Trophoblast cell (in vitro differentiated cells and primary cell): ENCODE measurements at regions not wholly inside any gene's neighbourhood (a gene's known extent, or its start where the extent isn't known, plus 50 kb on each side); places are given as distances from the start of the nearest gene placed in this dataset.

Experiments
- DNase-seq, 2 donors: peaks; one replicate each; pipeline ENCODE4 v3.0.0-alpha.2; 2016
- H2AFZ ChIP-seq: 2 replicates; pipeline ENCODE4 v1.6.1; 2013; ENCODE audit warnings: low read length, moderate library complexity, mild to moderate bottlenecking; ENCODE audit not compliant: insufficient read depth, poor library complexity
- H2AK5ac ChIP-seq: 2 replicates; pipeline ENCODE4 v1.6.1; 2013; ENCODE audit warnings: mild to moderate bottlenecking, low read length
- H2BK120ac ChIP-seq: 2 replicates; pipeline ENCODE4 v1.6.1; 2013; ENCODE audit warnings: low read length, mild to moderate bottlenecking, moderate library complexity; ENCODE audit not compliant: insufficient read depth, poor library complexity
- H2BK12ac ChIP-seq: 2 replicates; pipeline ENCODE4 v1.6.1; 2013; ENCODE audit warnings: mild to moderate bottlenecking, low read length, moderate library complexity
- H2BK5ac ChIP-seq: 2 replicates; pipeline ENCODE4 v1.6.1; 2013; ENCODE audit warnings: low read length, low read depth, moderate library complexity, mild to moderate bottlenecking; ENCODE audit not compliant: poor library complexity
- H3K14ac ChIP-seq: 2 replicates; pipeline ENCODE4 v1.6.1; 2013; ENCODE audit warnings: mild to moderate bottlenecking, low read length
- H3K18ac ChIP-seq: 2 replicates; pipeline ENCODE4 v1.6.1; 2013; ENCODE audit warnings: mild to moderate bottlenecking, low read length
- H3K23ac ChIP-seq: 2 replicates; pipeline ENCODE4 v1.6.1; 2013; ENCODE audit warnings: low read length
- H3K27ac ChIP-seq: 2 replicates; pipeline ENCODE4 v1.5.1; 2013; ENCODE audit warnings: low read depth, mild to moderate bottlenecking, inconsistent platforms, low read length, moderate library complexity
- H3K27me3 ChIP-seq: 2 replicates; pipeline ENCODE4 v1.6.1; 2013; ENCODE audit warnings: inconsistent platforms, mild to moderate bottlenecking, low read length, moderate library complexity; ENCODE audit not compliant: insufficient read depth
- H3K36me3 ChIP-seq, 2 experiments: 1 replicate in 1 of 2; 2 replicates in 1 of 2; pipeline ENCODE4 v1.6.1; 2013; ENCODE audit warnings: low read length in 2 of 2, mild to moderate bottlenecking in 2 of 2, moderate library complexity in 1 of 2; ENCODE audit not compliant: insufficient read depth in 2 of 2, control insufficient read depth in 1 of 2
- H3K4ac ChIP-seq: 2 replicates; pipeline ENCODE4 v1.6.1; 2013; ENCODE audit warnings: low read depth, mild to moderate bottlenecking, low read length, moderate library complexity
- H3K4me1 ChIP-seq, 2 experiments: 1 replicate in 1 of 2; 2 replicates in 1 of 2; pipeline ENCODE4 v1.6.1; 2013; ENCODE audit warnings: low read length in 2 of 2, mild to moderate bottlenecking in 2 of 2, moderate library complexity in 1 of 2; ENCODE audit not compliant: insufficient read depth in 2 of 2, control insufficient read depth in 1 of 2
- H3K4me2 ChIP-seq: 2 replicates; pipeline ENCODE4 v1.6.1; 2013; ENCODE audit warnings: inconsistent platforms, mild to moderate bottlenecking, low read length, moderate library complexity
- H3K4me3 ChIP-seq: 2 replicates; pipeline ENCODE4 v1.5.1; 2013; ENCODE audit warnings: mild to moderate bottlenecking, low read depth, low read length, inconsistent platforms
- H3K79me1 ChIP-seq: one replicate; pipeline ENCODE4 v1.6.1; 2013; ENCODE audit warnings: low read length
- H3K79me2 ChIP-seq: 2 replicates; pipeline ENCODE4 v1.6.1; 2013; ENCODE audit warnings: low read length, mild to moderate bottlenecking; ENCODE audit not compliant: control insufficient read depth, insufficient read depth, poor library complexity
- H3K9ac ChIP-seq: 2 replicates; pipeline ENCODE4 v1.6.1; 2013; ENCODE audit warnings: mild to moderate bottlenecking, low read length
- H3K9me3 ChIP-seq: 2 replicates; pipeline ENCODE4 v1.6.1; 2013; ENCODE audit warnings: low read depth, mild to moderate bottlenecking, control low read depth, inconsistent platforms, low read length; ENCODE audit not compliant: insufficient read depth
- H4K12ac ChIP-seq: 2 replicates; pipeline ENCODE4 v1.6.1; 2013; ENCODE audit warnings: low read depth, mild to moderate bottlenecking, low read length, moderate library complexity
- H4K8ac ChIP-seq: 2 replicates; pipeline ENCODE4 v1.6.1; 2013; ENCODE audit warnings: low read depth, mild to moderate bottlenecking, low read length, moderate library complexity
- H4K91ac ChIP-seq: one replicate; pipeline ENCODE4 v1.6.1; 2013; ENCODE audit warnings: low read depth, mild to moderate bottlenecking, low read length, moderate library complexity
- WGBS: extraction: QIAGEN DNeasy Blood & Tissue Kit; methylation state at CpG from one replicate; pipeline ENCODE4 v1.1.7; 2013; ENCODE audit warnings: missing lambda C conversion rate; ENCODE audit not compliant: insufficient read length, insufficient coverage; ENCODE audit errors: extremely low coverage; 5-methylcytosine and 5-hydroxymethylcytosine counted together

DNA sequence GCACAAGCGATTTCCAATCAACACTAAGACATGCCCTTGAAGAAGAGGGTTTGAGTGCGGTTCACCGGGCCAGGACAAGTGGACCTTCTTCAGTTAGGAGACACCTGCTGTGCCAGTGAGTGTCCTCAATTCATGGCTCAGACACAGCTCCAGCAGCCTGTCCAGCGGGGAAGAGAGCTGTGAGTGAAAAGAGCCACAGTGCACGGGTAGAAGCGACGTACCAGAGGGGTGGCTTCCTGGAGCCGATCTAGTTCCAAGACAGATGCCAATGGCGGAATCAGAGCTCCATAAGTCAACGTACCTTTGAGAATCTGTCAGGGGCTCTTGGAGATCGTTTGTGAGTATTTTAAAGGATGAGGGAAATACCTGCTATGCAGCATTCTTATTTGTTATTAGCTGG lies 119.9 kb upstream of the SALL3 start:
- no peak overlapping the region for H3K23ac ChIP-seq
- no peak overlapping the region for H3K4me2 ChIP-seq
- no peak overlapping the region for H3K9ac ChIP-seq
- H3K4me1 ChIP-seq, result no peaks in the 10 kb centered on the region
- no peak overlapping the region for H4K91ac ChIP-seq
- no peaks in the 10 kb centered on the region for H3K79me1 ChIP-seq
- no peaks in the 10 kb centered on the region for H3K36me3 ChIP-seq
- no peak overlapping the region for H2AFZ ChIP-seq
- H2AK5ac ChIP-seq, result no peak overlapping the region
- no peak overlapping the region for H2BK120ac ChIP-seq
- no peak overlapping the region for H3K4ac ChIP-seq
- H2BK12ac ChIP-seq, result no peak overlapping the region
- no peak for DNase-seq
- H2BK5ac ChIP-seq, result no peak overlapping the region
- H3K14ac ChIP-seq, result no peak overlapping the region
- H3K79me2 ChIP-seq, result no peaks in the 10 kb centered on the region
- H3K27me3 ChIP-seq, result no peaks in the 10 kb centered on the region
- H4K12ac ChIP-seq, result no peak overlapping the region
- no peak overlapping the region for H3K27ac ChIP-seq
- no peak overlapping the region for H3K18ac ChIP-seq
- no CpG with 5 or more reads among the region's 11 CpGs for WGBS
- H3K9me3 ChIP-seq, result peaks cover 5% of the 10 kb centered on the region
- H3K4me3 ChIP-seq, result no peak overlapping the region
- no peak overlapping the region for H4K8ac ChIP-seq

DNA sequence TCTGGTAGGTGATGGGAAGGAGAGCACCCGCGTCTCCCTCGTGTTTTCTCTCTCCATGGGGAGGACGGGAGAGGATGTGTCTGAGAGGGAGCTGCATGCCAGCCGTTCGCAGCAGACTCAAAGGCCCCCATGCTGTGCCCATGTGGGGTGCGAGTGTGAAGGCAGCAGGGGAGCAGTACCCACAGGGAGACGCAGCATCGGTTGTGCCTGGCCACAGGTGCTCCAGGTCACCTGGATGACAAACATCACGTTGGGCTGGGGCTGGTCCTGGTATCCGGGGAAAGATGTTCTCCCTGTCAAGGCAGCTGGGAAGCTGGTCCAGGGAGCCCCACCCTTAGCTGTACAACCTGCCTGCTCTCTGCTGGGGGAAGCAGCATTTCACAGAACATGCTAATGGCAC lies 119.5 kb upstream of the SALL3 start:
- H3K79me2 ChIP-seq, result no peaks in the 10 kb centered on the region
- no peak overlapping the region for H3K18ac ChIP-seq
- no peak overlapping the region for H3K14ac ChIP-seq
- H3K27ac ChIP-seq, result no peak overlapping the region
- H2BK12ac ChIP-seq, result no peak overlapping the region
- H2BK120ac ChIP-seq, result no peak overlapping the region
- no peak for DNase-seq
- no peak overlapping the region for H3K4ac ChIP-seq
- no peak overlapping the region for H2AFZ ChIP-seq
- H3K27me3 ChIP-seq, result no peaks in the 10 kb centered on the region
- no peak overlapping the region for H3K4me3 ChIP-seq
- no peaks in the 10 kb centered on the region for H3K36me3 ChIP-seq
- no peak overlapping the region for H4K8ac ChIP-seq
- no peak overlapping the region for H2AK5ac ChIP-seq
- no CpG with 5 or more reads among the region's 11 CpGs for WGBS
- H3K79me1 ChIP-seq, result no peaks in the 10 kb centered on the region
- H4K12ac ChIP-seq, result no peak overlapping the region
- H3K4me2 ChIP-seq, result no peak overlapping the region
- no peak overlapping the region for H3K9ac ChIP-seq
- peaks cover 5% of the 10 kb centered on the region for H3K9me3 ChIP-seq
- no peaks in the 10 kb centered on the region for H3K4me1 ChIP-seq
- H4K91ac ChIP-seq, result no peak overlapping the region
- no peak overlapping the region for H3K23ac ChIP-seq
- no peak overlapping the region for H2BK5ac ChIP-seq

DNA sequence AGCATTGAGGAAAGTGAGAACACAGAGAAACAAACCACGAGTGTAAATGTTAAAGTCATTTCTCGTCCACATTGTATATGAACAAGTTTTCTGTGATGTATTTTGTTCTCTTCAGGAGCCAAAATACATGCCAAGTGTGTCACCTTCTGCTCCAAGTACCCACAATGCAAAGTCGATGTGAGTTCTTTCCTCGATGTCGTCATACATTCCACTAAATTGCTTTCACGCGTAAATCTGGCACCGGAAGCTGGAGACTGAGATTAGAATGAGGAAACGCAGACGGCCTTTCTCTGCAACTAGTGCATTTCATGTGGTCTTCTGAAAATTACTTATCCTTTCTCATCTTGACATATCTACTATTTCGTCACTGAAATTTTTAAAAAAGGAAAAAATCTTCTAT lies 118.5 kb upstream of the SALL3 start:
- Histone ChIP-seq H3K27ac (no peak overlapping the region), H3K4me3 (no peak overlapping the region), H3K36me3 (no peaks in the 10 kb centered on the region), H2AK5ac (no peak overlapping the region), H2AFZ (no peak overlapping the region), H4K12ac (no peak overlapping the region), H3K4ac (no peak overlapping the region), H3K18ac (no peak overlapping the region), H3K14ac (no peak overlapping the region), H3K9me3 (peaks cover 5% of the 10 kb centered on the region), H4K8ac (no peak overlapping the region), H3K9ac (no peak overlapping the region), H3K4me1 (peaks cover 4 to 5% of the 10 kb centered on the region in 2 experiments), H3K79me1 (no peaks in the 10 kb centered on the region), H2BK5ac (no peak overlapping the region), H3K27me3 (no peaks in the 10 kb centered on the region), H3K79me2 (no peaks in the 10 kb centered on the region), H2BK120ac (no peak overlapping the region), H3K23ac (no peak overlapping the region), H3K4me2 (no peak overlapping the region), H4K91ac (no peak overlapping the region), H2BK12ac (no peak overlapping the region)
- DNase-seq, result no peak
- WGBS, result no CpG with 5 or more reads among the region's 11 CpGs

DNA sequence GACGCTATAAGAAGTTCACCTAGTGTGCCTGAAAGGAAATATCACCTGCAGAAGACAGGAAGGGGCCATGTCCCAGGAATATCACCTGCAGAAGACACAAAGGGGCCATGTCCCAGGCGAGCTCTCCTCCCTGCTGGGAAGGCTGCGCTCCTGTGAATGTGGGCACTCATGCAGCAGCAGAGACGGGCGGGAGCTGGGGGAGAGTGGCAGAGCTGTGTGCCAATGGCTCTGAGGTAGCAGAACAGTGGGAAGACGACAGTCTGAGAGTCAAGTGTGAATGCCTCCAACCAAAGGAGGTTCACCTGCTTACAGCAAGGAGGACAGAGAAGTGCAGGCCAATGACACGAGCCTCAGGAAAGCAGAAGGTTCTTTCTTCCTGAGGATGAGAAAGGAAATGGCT lies 117.9 kb upstream of the SALL3 start:
- Histone ChIP-seq H3K79me2 (no peaks in the 10 kb centered on the region), H4K91ac (no peak overlapping the region), H2BK5ac (no peak overlapping the region), H4K12ac (no peak overlapping the region), H2BK12ac (no peak overlapping the region), H3K79me1 (no peaks in the 10 kb centered on the region), H3K36me3 (no peaks in the 10 kb centered on the region), H3K9me3 (peaks cover 5% of the 10 kb centered on the region), H3K4me1 (peaks cover 7 to 10% of the 10 kb centered on the region in 2 experiments), H3K14ac (no peak overlapping the region), H3K9ac (no peak overlapping the region), H3K23ac (no peak overlapping the region), H3K4ac (no peak overlapping the region), H3K4me2 (no peak overlapping the region), H3K27ac (no peak overlapping the region), H3K18ac (no peak overlapping the region), H2AK5ac (no peak overlapping the region), H3K27me3 (no peaks in the 10 kb centered on the region), H3K4me3 (no peak overlapping the region), H4K8ac (no peak overlapping the region), H2BK120ac (no peak overlapping the region), H2AFZ (no peak overlapping the region)
- no CpG with 5 or more reads among the region's 7 CpGs for WGBS
- no peak for DNase-seq
